ENCODE measurements at regions not wholly inside any gene's neighbourhood (a gene's known extent, or its start where the extent isn't known, plus 50 kb on each side); places are given as distances from the start of the nearest gene placed in this dataset.

- Histone ChIP-seq H3K79me2 (ENCODE audit: insufficient read depth, low read length) (no peaks in the 10 kb centered on the region), H3K4me2 (replicated peaks; ENCODE audit: extremely low read depth, low read length, poor library complexity, severe bottlenecking) (no peak overlapping the region), H2AFZ (ENCODE audit: insufficient read depth, low read depth, low read length, poor library complexity, severe bottlenecking) (no peak overlapping the region), H3K4me1 (ENCODE audit: control insufficient read depth in 1 of 2, insufficient read depth in 2 of 2, low read length in 2 of 2) (no peaks in the 10 kb centered on the region), H3K9ac (ENCODE audit: insufficient read depth, low read length, poor library complexity, severe bottlenecking) (no peak overlapping the region), H3K27ac (ENCODE audit: low read depth in 1 of 2, low read length in 2 of 2) (no peak overlapping the region), H3K4me3 (replicated peaks in 1 of 3; ENCODE audit: low read depth in 2 of 3, low read length in 3 of 3) (no peak overlapping the region), H4K20me1 (ENCODE audit: insufficient read depth, low read length) (no peaks in the 10 kb centered on the region), H3K9me3 (replicated peaks in 1 of 2; ENCODE audit: control insufficient read depth in 1 of 2, insufficient read depth in 1 of 2, low read length in 2 of 2) (peaks cover 0 to 4% of the 10 kb centered on the region in 2 donors), H3K36me3 (replicated peaks in 1 of 2; ENCODE audit: control insufficient read depth in 1 of 2, insufficient read depth in 2 of 2, low read length in 2 of 2) (no peaks in the 10 kb centered on the region), H3K27me3 (ENCODE audit: control insufficient read depth in 2 of 2, insufficient read depth in 2 of 2, low read length in 2 of 2) (no peaks in the 10 kb centered on the region)
- WGBS (ENCODE audit: insufficient coverage) = no CpG with 5 or more reads among the region's 2 CpGs
- Mint-ChIP-seq H3K27ac (no peak overlapping the region), H3K36me3 (no peaks in the 10 kb centered on the region), H3K4me3 (no peak overlapping the region), H3K27me3 (ENCODE audit: low read depth in 3 of 3) (no peaks in the 10 kb centered on the region), H3K4me1 (no peaks in the 10 kb centered on the region), H3K9me3 (peaks cover 0 to 8% (median 2%) of the 10 kb centered on the region in 7 donors)
- intact Hi-C loops (cut with micrococcal nuclease) = no loop called here
- no peak for TF ChIP-seq CTCF (IDR thresholded peaks at IDR 0.05)
- DNase-seq = no peak
Measured at GRCh38 chr2:192579965-192580700, 385.4 kb upstream of the TMEFF2 start.

GRCh38 chr2:192578780-192579179 lies 384.0 kb upstream of the TMEFF2 start:
- Histone ChIP-seq H3K4me3 (replicated peaks in 1 of 3; ENCODE audit: low read depth in 2 of 3, low read length in 3 of 3) (no peak overlapping the region), H3K9ac (ENCODE audit: insufficient read depth, low read length, poor library complexity, severe bottlenecking) (no peak overlapping the region), H3K27me3 (ENCODE audit: control insufficient read depth in 2 of 2, insufficient read depth in 2 of 2, low read length in 2 of 2) (no peaks in the 10 kb centered on the region), H3K9me3 (replicated peaks in 1 of 2; ENCODE audit: control insufficient read depth in 1 of 2, insufficient read depth in 1 of 2, low read length in 2 of 2) (peaks cover 0 to 7% of the 10 kb centered on the region in 2 donors), H3K36me3 (replicated peaks in 1 of 2; ENCODE audit: control insufficient read depth in 1 of 2, insufficient read depth in 2 of 2, low read length in 2 of 2) (no peaks in the 10 kb centered on the region), H3K79me2 (ENCODE audit: insufficient read depth, low read length) (no peaks in the 10 kb centered on the region), H3K4me1 (ENCODE audit: control insufficient read depth in 1 of 2, insufficient read depth in 2 of 2, low read length in 2 of 2) (no peaks in the 10 kb centered on the region), H2AFZ (ENCODE audit: insufficient read depth, low read depth, low read length, poor library complexity, severe bottlenecking) (no peak overlapping the region), H3K27ac (ENCODE audit: low read depth in 1 of 2, low read length in 2 of 2) (no peak overlapping the region), H4K20me1 (ENCODE audit: insufficient read depth, low read length) (no peaks in the 10 kb centered on the region), H3K4me2 (replicated peaks; ENCODE audit: extremely low read depth, low read length, poor library complexity, severe bottlenecking) (no peak overlapping the region)
- no peak overlapping the region for H3K27ac Mint-ChIP-seq
- WGBS (ENCODE audit: insufficient coverage) = 100% methylated on average over 1 of the region's 2 CpGs
- no peaks in the 10 kb centered on the region for H3K36me3 Mint-ChIP-seq
- no peak for DNase-seq
- no peaks in the 10 kb centered on the region for H3K4me1 Mint-ChIP-seq
- peaks cover 0 to 2% (median 0%) of the 10 kb centered on the region in 3 donors for H3K27me3 Mint-ChIP-seq (ENCODE audit: low read depth in 3 of 3)
- peaks cover 0 to 8% (median 2%) of the 10 kb centered on the region in 7 donors for H3K9me3 Mint-ChIP-seq
- intact Hi-C loops (cut with micrococcal nuclease) = no loop called here
- no peak for TF ChIP-seq CTCF (IDR thresholded peaks at IDR 0.05)
- no peak overlapping the region for H3K4me3 Mint-ChIP-seq

Data from CD14-positive monocyte (primary cell).